HG03066 (cell line): ENCODE measurements at regions not wholly inside any gene's neighbourhood (a gene's known extent, or its start where the extent isn't known, plus 50 kb on each side); places are given as distances from the start of the nearest gene placed in this dataset.

ENCODE experiments used
- ATAC-seq: cut with Tn5 transposase; IDR thresholded peaks from one replicate; pipeline ENCODE4 v1.9.1; 2021; ENCODE audit warnings: low read depth; ENCODE audit not compliant: unreplicated experiment

GRCh38 chr2:111626865-111627163 is 257.2 kb downstream of the ANAPC1 start:
- no peak for ATAC-seq

- no peak for ATAC-seq
These were observed 256.7 kb downstream of the ANAPC1 start for GRCh38 chr2:111627256-111627655.

GRCh38 chr2:111628221-111628620 is 255.8 kb downstream of the ANAPC1 start:
- no peak for ATAC-seq

GRCh38 chr2:111629983-111630382 is 254.0 kb downstream of the ANAPC1 start:
- no peak for ATAC-seq

GRCh38 chr2:111632661-111633060 is 251.3 kb downstream of the ANAPC1 start:
- no peak for ATAC-seq

- ATAC-seq: no peak
These were observed 250.8 kb downstream of the ANAPC1 start for GRCh38 chr2:111633189-111633588.

- no peak for ATAC-seq
These were observed 250.3 kb downstream of the ANAPC1 start for GRCh38 chr2:111633643-111634042.

- no peak for ATAC-seq
These were observed 249.8 kb downstream of the ANAPC1 start for GRCh38 chr2:111634050-111634794.

GRCh38 chr2:111634995-111635538 is 248.9 kb downstream of the ANAPC1 start:
- no peak for ATAC-seq

- no peak for ATAC-seq
These were observed 247.1 kb downstream of the ANAPC1 start for GRCh38 chr2:111636905-111637304.

- ATAC-seq: no peak
These were observed 245.6 kb downstream of the ANAPC1 start for GRCh38 chr2:111638274-111638877.

- no peak for ATAC-seq
These were observed 243.5 kb downstream of the ANAPC1 start for GRCh38 chr2:111640480-111640879.

GRCh38 chr2:111642586-111643327 is 241.2 kb downstream of the ANAPC1 start:
- no peak for ATAC-seq

- ATAC-seq: no peak
These were observed 240.2 kb downstream of the ANAPC1 start for GRCh38 chr2:111643759-111644158.

- no peak for ATAC-seq
These were observed 236.6 kb downstream of the ANAPC1 start for GRCh38 chr2:111647359-111647758.

- ATAC-seq: no peak
These were observed 232.0 kb downstream of the ANAPC1 start for GRCh38 chr2:111652038-111652437.

- ATAC-seq: no peak
These were observed 231.3 kb downstream of the ANAPC1 start for GRCh38 chr2:111652681-111653080.

GRCh38 chr2:111653103-111653624 is 230.8 kb downstream of the ANAPC1 start:
- no peak for ATAC-seq

- ATAC-seq: no peak
These were observed 230.1 kb downstream of the ANAPC1 start for GRCh38 chr2:111653913-111654312.

- no peak for ATAC-seq
These were observed 229.2 kb downstream of the ANAPC1 start for GRCh38 chr2:111654829-111655228.

GRCh38 chr2:111656436-111656835 is 227.6 kb downstream of the ANAPC1 start:
- ATAC-seq: no peak
